Activated effector memory CD4-positive, alpha-beta T cell treated with Interleukin-2 at 50 U/mL for 16 hours (primary cell): ENCODE measurements at regions not wholly inside any gene's neighbourhood (a gene's known extent, or its start where the extent isn't known, plus 50 kb on each side); places are given as distances from the start of the nearest gene placed in this dataset.

Experiments
- DNase-seq: peaks from one replicate; pipeline ENCODE4 v3.0.0-alpha.2; 2020

DNA sequence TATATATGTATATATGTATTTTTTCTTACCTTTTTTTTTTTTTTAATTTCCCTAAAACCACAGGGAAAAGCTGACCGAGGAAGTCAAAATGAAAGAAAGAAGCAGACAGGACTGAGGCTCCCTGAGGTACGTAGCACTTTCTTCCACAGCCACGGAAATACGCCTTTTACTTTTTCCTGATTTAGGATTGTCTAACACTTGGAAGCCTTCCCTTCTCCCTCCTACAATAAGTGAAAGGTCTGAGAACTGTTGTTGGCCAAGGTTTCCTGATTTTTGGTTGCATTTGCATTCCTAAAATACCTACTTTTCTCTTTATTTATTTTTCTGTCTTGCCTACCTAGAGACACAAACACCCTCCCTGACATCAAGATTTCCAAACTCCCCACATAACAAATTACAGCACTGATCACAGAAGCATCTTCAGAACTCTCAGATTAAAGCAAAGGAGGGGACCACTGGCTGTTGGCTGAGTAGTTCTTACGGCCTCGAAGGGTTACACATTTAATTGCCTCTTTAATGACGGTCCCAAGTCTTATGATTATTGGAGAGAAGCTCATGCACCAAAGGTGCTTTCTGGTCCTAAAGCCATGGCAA lies 778.5 kb upstream of the FANCL start:
- DNase-seq = no peak

DNA sequence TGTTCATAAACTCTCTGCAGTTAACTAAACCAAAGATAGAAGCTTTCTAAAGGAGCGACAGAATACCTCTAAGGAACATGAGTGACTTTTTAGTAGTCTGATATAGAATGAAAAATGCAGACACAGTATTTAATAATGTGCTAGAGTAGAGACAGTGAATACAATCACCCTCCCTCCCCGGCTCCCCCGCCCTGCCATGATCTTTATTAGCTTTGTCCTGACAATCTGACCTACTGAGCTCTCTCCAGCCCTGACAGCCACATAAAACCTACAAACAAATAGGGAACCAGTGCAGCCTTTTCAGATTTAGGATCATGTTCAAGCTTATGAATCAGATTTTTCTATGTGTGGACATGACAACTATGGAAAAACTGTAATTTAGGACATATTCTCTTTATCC lies 777.6 kb upstream of the FANCL start:
- DNase-seq = no peak

DNA sequence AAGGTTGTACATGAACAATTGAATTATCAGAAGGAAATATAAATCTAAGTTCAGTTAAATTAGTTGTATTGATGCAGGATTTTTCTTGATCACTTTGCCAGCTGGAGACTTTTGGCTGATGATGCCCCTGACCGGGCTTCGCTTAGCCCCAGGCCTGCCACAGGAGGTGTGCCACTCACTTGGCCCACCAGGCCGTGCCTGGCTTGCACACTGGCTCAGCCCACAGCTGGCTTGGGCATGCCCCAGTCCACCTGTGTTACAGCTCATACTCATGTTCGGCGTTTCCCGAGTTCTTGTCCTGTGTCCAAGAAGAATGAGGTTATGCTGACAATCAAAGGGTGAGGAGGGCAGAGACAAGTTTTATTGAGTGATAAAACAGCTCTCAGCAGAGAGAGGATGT lies 773.9 kb upstream of the FANCL start:
- DNase-seq = no peak

DNA sequence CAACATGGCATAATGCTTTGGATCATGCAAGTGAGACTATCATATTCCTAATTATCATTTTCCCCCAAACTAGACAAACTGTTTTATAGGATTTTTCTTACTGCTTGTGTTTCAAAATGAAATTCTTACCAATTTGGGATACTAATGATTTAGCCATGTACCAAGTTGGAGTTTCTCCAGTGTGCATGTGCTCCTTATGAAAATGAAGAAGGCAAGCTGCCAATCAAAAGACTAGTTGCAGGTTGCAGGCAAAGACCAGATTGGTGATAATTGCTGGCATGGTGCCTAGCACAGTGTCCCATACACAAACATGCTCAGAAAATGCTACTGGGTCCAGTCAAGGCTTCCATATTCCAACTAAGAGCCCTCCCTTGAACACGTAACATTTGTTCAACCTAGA lies 771.8 kb upstream of the FANCL start:
- no peak for DNase-seq

DNA sequence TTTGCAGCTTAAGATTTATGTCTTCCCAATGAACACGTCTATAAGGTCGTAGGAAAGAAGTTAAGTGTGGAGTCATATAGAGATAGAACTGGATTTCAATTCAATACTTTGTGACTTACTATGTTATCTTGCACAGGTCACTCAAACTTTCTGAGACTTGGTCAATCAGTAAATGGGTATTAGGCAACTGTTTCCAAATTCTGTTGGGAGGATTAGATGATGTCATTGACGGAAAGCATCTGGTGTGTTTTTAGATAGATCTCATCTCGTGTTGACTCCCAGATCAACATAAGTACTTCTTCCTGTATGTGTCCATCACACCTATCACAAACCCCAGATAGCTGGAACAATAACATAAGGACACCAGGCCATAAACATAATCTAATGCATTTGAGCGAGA lies 771.1 kb upstream of the FANCL start:
- DNase-seq = no peak

DNA sequence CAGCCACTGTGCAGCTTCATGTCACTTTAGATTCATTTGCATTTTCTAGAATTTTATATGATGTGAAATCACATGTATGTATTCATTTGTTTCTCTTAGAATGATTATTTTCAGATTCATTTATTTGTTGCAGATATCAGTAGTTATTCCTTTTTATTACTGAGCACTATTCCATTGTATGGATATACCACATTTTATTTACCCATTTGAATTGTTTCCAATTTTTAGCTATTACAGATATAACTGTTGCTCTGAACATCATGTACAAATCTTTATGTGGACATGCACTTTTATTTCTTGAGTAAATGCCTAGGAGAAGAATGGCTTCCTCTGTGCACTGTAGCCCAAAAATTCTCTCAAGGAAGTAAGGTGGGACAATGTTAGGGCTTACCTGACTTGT lies 767.8 kb upstream of the FANCL start:
- DNase-seq = no peak

DNA sequence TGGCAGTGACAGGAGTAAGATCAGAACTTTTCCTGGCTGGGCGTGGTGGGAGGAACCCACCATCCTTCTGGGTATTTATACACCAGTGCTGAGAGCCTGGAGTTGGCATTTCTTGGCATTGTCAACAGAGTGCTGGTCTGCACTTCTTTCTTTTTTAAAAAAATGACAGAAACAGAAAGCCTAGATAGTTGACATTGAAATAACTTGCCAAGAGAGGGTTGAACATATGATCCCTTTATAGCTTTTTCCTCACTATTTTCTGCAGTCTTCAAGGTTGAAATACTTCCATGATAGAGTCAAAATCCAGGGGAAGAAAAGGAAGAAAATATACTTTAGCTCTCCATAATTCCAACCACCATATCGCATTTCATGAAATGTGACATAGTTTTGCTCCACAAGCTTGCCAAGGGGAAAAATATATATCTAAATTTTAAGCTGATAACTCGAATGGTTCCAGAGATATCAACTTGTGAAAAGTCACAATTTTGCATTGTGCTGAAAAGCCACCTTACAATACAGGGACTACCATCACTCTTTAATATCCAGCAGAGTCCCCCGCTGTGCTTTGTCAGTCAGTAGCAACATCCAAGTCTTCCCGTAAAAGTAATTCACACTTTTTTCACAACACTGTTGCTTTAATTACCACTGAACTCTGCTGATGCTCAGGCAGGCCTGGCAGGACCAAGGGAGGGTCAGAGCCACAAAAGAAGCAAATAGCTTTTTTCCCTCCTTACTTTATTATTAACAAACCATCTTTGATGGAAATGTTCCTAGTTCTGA lies 764.9 kb upstream of the FANCL start:
- DNase-seq = no peak

DNA sequence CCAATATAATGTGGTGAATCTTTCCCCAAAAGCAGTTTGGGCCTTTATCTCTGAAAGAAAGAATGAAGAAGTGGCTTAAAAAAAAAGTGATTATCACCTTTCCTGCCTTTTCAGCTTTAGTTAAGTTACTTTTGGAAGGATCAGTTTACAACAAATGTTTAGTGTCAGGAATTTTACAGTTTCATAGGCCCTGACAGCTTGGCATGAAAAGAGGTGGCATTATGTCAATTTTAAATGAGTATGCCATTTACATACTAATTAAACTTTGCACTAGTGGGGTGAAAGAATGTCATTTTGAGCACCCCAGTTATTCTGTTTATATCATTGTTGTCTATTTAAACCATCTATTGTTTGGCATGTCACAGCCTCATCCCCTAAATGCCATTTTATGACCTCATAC lies 763.5 kb upstream of the FANCL start:
- DNase-seq = no peak

DNA sequence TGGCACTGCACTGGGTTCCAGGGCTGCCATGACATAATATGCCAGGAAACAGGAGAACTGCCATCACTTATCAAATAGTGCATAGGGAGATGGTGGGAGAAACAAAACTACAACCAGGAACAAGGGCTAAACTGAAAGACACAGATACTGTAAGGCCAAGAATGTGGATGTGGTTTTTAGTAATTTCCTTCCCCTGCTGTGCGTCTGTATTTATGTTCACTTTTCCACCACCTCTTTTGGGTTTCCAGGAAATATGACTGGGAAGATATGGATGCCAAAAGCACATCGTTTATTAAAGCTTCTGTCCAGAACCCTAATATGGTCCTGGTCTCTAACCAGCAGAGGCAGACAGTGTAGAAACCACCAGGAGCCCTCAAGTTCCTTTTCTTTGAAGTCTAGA lies 759.7 kb upstream of the FANCL start:
- no peak for DNase-seq

DNA sequence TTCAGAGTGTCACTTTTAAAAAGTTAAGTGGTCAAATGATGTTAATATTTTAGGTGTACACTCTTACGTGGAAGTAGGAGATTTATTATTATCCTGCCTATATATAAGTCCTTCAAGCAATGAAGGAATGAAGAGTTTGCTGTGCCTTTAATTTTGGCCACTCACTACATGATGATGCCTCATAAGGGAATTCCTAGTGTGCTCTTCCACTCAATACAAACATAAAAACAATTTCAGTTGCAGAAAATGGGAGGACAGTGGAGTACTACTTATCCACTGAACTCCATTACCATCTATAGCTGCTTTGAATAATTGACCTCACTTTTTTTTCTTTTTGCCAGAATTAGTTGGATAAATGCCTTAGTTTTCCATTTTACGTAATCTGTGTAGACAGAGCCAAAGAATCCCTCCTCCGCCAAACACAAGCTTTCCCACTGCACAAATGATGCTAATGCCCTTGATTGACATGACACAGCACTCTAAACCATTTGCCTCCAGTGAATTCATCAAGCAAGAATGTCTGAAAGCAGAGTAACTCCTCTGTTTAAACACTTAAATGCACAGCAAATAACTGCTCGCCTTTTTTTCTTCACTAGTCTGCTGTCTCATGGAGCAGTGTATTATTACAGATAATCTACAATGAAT lies 751.1 kb upstream of the FANCL start:
- DNase-seq = no peak

DNA sequence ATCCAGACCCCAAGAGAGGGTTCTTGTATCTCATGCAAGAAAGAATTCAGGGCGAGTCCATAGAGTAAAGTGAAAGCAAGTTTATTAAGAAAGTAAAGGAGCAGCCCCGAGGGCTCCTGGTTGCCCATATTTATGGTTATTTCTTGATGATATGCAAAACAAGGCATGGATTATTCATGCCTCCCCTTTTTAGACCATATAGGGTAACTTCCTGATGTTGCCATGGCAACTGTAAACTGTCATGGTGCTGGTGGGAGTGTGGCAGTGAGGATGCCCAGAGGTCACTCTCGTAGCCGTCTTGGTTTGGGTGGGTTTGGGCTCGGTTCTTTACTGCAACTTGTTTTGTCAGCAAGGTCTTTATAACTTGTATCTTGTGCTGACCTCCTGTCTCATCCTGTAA lies 750.2 kb upstream of the FANCL start:
- no peak for DNase-seq

DNA sequence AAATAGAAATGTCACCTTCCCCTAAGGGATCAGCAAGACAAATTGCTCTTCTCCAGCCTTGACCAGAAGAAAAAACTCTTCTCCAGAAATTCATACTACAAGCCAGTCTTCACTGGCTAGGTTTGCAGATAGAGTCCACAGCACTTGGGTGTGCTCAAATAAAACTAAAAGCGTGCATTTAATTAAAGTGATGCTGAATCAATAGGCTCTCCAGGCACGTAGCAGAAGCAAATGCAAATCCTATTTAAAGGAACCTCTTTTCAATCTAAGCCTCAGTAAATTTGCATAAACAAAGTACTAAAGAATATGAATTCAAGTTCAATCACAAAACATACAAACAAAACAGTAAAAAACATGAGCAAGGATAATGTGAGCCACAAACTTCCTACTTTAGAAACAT lies 744.4 kb upstream of the FANCL start:
- no peak for DNase-seq

DNA sequence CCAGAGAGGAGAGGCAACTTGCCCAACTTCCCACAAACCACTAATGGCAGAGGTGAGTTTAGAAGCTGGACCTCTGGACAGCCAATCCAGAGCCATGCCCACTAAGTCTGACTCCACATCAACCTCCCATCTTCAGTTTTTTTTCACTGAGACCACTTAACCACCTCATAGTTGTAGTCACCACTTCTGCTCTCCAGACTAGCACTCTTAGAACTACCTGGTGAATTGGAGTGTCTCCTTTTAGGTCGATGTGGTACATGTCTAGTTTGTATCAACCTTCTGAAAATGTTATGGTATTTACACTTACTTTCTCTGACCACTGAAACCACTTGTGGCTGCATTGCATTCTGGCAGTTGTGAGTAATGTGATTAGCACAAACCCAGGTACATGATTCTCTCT lies 743.6 kb upstream of the FANCL start:
- DNase-seq = no peak

DNA sequence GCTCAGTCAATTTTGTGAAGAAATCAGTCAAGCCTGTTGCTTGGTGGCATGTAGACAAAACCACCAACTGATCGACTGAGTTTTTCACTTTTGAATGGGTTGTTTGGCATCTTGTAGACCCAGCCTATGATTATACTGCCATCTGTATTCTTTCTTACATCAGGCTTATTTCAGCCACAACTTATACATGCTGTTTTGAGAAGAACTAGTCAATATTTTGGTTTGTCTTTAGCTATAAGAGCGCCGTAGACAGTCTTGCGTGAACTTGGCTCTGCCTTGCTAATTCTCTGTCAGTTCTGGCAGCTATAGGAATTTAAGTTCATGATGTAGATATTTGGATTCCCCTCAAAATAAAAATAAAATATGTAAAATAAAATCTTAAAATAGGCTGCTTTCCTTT lies 742.0 kb upstream of the FANCL start:
- no peak for DNase-seq

DNA sequence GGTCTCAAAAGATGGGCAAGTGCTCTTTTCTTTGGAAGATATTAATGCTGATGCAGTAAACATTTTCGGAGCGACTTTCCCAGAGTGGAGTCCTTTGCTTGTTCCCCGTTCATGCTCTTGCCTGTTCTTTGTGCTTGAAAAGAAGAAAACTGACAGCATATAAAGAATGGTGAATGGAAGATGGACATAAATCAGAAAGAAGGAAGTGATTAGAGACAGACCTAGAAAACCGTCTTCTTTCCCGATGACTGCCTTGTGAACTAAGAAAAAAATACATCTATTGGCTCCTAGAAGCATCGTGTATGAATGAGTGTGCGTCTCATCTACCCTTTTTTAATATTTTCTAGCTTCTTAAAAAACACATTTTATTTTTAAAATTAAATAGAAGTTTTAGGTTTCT lies 740.1 kb upstream of the FANCL start:
- DNase-seq = no peak

DNA sequence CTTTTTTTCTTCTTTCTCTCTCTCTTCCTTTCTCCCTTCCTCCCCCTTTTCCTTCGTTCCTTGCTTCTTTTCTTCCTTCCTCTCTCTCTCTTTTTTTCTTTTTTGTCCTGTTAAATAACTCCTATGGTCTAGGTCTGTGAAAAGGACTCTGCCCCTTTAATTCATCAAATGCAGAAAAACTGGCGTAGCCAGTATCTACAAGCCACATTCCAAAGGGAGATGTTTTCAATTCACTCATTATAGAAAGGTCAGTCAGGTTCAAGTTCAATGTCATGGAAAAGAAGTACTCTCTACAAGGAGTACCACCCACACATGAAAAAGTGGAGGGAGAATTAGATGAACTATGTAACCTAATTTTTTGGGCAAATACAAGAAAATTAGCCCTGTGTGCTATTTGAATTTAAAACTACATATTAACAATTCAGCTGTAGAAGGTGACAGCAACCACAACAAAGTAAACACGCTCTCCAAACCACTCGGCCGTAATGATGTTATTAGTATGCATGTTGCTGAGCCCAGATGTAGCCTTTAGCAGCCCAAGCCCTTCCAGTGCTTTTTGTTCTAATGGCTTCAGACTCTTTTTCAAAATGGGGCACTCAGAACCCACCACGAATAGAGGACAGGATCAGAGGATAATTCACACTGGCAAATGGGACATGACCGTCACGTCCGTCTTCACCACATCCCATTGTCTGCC lies 735.4 kb upstream of the FANCL start:
- no peak for DNase-seq

DNA sequence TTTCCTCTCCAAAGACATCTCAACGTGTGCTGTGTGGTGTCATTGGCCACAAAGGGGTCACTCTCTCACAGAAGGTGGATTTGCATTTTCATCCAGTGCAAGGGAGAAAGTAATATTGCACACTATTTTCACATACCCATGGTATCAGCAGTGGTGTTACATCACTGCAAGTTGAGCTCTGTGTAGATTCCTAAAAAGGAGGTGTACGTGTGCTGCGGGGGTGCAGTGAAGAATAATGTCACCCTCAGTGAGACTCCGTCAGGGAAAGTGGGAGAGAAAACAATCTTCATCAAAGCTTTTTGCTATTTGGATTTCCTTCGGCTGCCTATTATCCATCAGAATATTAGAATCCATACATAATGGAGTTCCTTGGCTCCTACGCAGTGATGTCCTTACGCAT lies 733.8 kb upstream of the FANCL start:
- no peak for DNase-seq

DNA sequence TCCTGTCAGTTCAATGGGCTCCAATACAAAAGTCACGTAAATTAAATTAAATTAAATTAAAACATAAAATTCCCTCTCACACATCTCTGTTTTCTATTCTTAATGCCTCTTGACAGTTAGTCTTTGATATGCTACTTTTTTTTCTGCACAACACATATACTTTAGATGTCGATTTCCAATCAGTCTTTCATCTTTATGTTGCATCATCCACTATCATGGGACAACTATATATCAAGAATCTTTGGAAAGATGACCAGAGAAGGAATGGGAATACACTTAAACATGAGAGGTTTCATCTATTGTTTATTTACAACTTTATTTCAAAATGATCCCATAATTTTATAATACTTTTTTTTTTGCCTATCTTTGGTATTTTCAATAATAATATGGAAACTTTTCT lies 733.3 kb upstream of the FANCL start:
- DNase-seq = no peak

DNA sequence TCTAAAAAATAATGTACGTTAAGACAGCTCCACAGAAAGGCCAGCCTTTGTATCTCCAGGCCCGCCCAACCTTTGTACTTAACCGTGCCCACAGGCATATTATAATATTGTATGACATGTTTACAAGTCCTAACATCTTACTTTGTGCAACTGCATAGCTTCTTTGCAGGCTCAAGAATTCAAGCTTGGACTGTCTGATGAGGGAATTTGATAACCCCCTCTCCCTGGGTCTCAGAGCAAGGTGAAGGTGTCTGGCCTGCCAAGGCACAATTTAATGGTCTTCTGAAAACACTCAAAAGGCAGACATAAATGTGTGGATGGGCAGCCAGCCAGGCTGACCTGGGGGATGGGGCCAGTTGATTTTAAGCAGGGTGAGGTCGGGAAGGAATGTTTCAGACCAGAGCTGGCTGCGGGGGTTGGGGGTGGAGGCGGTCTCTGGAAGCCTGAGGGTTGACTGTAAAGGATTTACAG lies 732.7 kb upstream of the FANCL start:
- no peak for DNase-seq

DNA sequence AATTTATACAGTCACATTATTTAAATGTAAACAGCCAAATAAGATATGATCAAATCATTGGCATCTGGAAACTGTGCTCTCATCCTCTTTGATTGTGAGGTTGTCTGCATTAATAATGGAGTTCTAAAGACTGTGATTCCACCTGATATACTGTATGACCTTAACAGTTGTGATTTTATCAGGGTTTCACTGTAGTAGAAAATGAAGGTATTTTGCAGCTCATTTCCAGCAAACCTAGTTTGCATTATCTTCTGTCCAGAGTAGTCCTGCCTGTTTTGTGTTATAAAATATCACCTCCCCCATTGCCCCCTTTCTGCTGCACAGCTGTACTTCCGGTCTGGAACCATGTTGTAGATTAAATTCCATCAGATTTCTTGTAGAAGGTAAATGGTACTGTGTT lies 731.6 kb upstream of the FANCL start:
- no peak for DNase-seq

DNA sequence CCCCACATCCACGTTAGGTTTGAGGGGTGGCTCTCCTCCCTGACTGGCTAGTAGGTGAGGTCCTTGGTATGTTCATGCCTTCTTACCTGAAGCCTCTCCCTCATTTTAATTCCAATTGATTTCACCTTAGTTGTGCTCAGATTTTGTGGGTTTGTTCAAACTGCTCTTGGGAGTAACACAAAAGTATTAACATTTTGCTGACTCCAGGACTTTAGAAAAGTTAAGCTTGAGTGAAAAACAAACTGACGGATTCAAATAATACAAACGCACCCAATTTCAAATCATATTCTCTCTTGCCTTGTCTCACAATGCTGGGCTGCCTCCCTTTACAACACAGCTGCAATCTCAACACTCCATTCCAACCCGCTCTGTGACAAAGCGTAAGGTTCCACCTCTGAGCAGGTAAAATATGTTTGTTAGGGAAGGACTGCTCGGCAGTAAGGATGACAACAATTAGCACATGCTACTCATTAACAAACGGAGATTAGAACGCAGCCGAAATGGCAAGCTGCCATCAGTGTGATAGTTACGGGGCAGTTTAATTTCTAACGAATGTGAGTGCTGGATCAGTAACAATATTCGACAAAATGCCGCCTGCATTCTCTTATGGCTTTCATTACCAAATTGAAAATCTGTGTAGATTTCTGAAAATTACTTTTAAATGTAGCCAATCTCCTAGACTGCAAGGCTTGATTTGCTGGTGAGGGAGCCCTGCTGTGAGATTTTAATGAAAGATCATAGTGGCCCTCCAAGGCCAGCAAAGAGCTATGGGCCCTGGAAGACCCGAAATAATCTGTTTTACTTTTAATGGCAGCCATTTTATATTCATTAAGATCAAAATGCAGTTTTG lies 730.6 kb upstream of the FANCL start:
- DNase-seq = no peak

DNA sequence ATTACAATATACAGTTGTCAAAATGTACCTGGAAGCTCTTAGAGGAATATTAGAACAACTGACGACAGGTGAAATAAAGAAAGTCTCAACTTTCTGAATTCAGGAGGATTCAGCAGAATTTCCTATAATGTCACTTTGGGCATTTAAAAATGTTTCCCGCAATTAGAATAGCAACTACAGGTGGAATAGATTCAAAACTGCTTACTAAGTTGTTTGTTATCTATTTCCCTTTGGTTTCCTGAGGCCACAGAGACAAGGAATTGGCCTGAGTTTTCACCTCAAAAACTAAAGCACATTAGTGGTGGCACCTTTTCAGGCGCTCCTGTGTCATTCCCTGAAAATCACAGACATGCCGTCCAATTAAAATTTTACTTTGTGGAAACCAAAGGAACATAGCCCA lies 729.2 kb upstream of the FANCL start:
- DNase-seq = no peak

DNA sequence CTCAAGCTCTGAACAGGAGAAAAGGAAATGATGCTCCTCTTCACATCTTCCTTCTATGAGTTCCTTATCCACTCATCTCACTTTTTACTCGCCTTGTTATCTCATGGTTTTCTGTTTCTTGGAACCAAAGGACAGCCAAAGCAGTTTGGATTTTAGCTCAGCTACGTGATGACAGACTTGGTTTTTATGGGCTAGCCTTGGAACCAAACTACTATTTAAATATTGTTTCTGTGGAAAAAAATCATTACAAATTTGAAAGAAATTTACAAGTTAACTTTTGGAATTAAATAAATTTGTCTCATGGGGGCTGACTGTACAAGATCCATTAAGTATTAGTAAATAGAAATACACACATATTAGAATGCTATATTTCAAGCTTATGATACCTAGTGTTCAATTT lies 727.8 kb upstream of the FANCL start:
- DNase-seq = no peak
